GM19035 (cell line): ENCODE measurements at regions not wholly inside any gene's neighbourhood (a gene's known extent, or its start where the extent isn't known, plus 50 kb on each side); places are given as distances from the start of the nearest gene placed in this dataset.

Experiments
- ATAC-seq: cut with Tn5 transposase; IDR thresholded peaks from one replicate; pipeline ENCODE4 v1.9.1; 2021; ENCODE audit not compliant: unreplicated experiment

- ATAC-seq = no peak
These were observed 56.0 kb upstream of the OR5AK2 start for GRCh38 chr11:56932572-56933220.

DNA sequence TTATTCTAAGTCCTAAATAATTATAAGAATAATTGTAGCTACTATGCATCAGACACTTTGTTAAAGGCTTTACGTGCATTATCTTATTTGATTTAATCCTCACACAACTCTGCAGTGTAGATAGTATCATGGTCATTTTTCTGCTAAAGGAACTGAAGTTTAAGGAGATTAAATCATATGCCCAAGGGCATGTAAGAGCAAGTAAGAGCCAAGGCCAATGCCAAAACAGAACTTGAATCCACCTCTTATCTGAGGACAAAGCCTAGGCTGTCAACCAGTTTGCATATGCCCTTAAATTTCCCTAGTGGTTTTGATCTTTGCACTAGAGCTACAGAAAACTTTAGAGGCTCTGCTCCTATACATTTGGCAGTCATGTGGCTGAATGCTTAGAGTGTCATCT lies 65.6 kb upstream of the OR5AK2 start:
- ATAC-seq = no peak

DNA sequence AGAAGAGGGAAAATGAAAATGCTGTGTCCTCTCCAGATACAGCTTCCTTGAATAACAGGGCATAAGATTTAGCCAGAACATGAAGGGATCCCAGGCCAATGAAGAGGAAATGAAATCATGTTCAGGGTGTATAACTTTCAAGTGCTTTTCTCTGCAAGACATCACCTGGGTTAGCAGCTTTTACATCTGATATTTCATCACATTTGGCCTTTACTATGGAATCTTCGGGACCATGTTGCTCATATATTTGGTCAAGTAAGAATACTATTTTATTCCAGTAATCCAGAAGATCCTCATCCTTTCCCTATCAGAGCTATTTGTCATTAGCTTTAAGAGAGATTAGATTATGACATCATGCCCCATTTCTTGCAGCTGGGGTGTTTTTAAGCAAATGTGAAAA lies 66.3 kb upstream of the OR5AK2 start:
- no peak for ATAC-seq

- no peak for ATAC-seq
These were observed 70.9 kb upstream of the OR5AK2 start for GRCh38 chr11:56917708-56918400.

DNA sequence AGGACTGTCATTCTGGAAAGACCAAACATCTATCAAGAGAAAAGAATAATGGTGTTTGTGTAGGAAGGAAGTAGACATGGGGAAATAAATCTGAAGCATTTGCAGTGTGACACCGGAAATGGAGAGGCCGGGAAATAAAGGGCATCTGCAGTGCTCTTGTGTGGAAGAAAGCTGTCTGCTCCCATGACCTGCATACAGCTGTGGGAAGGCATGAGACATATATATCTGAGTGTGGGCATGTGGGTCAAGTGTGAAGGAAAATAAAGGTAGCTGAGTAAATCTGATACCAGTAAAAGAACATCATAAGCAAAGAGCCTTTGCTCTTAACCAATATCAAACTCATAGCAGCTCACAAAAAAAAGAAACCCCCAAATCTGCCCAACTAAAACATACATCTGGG lies 72.1 kb upstream of the OR5AK2 start:
- no peak for ATAC-seq

DNA sequence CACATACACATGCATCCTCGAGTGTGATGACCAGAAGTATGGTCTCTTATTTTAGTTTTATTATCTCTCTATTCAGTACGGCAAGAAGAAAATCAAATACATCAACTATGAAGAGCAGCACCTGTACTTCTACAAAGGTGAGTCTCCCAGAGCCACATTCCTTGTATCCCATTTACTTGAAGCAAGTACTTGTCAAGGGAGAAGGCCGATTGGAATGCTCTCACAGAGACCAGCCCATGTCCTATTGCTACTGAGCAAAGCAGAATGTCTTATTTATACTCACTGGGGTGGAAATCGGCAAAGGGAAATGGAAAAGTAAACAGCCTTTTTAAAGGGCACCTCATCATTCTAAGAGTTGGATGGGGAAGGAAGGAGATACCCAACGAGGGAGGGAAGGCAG lies 72.6 kb upstream of the OR5AK2 start:
- ATAC-seq = no peak

DNA sequence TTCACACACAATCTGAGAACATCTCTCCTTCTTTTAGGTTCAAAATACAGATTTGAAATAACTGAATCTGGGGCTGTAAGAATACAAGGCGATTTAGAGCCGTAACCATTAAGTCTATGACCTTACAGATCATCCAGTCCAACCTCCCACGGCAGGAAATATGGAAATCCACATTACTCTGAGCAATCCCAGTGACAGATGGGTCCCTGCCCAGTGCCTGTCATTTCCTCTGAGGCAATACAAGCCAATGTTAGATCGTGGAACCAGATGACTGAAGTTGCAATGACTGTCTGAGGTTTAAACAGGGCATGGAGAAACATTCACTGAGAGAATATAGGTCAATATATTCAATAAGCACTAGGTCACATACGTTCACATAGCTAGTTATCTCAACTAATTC lies 77.4 kb upstream of the OR5AK2 start:
- no peak for ATAC-seq

GRCh38 chr11:56910785-56911184 lies 77.9 kb upstream of the OR5AK2 start:
- ATAC-seq = no peak

- no peak for ATAC-seq
These were observed 78.5 kb upstream of the OR5AK2 start for GRCh38 chr11:56910046-56910773.

DNA sequence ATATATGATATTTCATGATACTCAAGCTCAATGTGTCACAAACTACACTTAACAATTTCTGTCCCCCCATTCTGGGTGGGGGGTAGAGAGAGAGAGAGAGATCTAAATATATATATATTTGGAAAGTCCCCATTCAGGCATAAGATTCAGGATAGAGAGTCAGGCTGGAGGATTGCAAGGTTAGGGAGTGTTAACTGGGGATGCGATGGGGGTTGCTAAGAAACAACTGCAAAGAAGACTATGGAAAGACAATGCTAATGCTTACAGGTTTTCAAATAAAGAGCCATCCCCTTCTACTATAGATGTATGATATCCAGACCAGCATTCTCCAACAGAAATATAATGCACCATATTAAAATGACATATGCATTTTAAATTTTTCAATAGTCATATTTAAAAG lies 79.2 kb upstream of the OR5AK2 start:
- no peak for ATAC-seq

- no peak for ATAC-seq
These were observed 79.6 kb upstream of the OR5AK2 start for GRCh38 chr11:56909080-56909479.

- no peak for ATAC-seq
These were observed 82.0 kb upstream of the OR5AK2 start for GRCh38 chr11:56906683-56907148.

- no peak for ATAC-seq
These were observed 82.8 kb upstream of the OR5AK2 start for GRCh38 chr11:56905936-56906335.

DNA sequence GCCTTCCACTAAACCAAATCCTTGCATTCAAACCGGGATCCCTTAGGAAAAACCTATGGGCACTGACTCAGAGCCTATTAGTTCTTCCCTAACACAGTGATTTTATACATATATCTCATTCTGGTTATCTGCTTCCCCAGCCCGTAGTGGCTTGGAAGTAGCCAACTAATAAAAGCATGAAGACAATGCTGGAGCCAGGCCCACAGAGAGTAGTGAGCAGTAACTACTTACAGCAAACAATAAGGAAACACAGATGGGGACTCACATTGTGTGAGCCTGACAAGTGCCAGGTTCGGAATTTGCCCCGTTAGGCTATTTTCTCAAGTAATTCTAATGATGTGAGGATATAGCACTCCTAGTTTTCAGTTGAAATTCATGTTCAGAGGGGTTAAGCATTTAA lies 83.3 kb upstream of the OR5AK2 start:
- no peak for ATAC-seq

- no peak for ATAC-seq
These were observed 89.9 kb upstream of the OR5AK2 start for GRCh38 chr11:56898856-56899255.

- ATAC-seq = no peak
These were observed 98.0 kb upstream of the OR5AK2 start for GRCh38 chr11:56890584-56891305.

GRCh38 chr11:56889986-56890385 lies 98.7 kb upstream of the OR5AK2 start:
- no peak for ATAC-seq

- ATAC-seq = no peak
These were observed 100.8 kb upstream of the OR5AK2 start for GRCh38 chr11:56887940-56888339.

- no peak for ATAC-seq
These were observed 102.3 kb upstream of the OR5AK2 start for GRCh38 chr11:56886455-56886854.

- ATAC-seq = no peak
These were observed 102.9 kb upstream of the OR5AK2 start for GRCh38 chr11:56885854-56886253.

DNA sequence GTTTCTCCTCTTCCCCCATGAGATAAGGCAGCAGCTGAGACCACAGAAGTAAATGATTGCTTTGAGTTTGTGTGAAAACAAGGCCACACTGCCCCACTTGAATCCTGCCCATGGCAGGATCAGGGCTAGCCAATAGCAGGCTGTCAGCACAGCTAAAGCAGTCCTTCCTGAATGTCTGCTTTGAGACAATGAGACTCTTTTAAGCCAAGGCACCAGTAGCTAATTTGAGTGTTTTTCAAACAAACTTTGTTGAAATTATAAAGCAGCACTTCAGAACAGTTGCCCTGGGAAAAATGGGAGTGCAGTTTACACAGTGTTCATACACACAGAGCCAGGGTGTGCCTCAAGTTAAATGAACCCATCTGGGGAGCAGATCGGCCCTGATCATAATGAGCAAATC lies 103.5 kb upstream of the OR5AK2 start:
- no peak for ATAC-seq
